HEK293 (cell line): ENCODE measurements at regions not wholly inside any gene's neighbourhood (a gene's known extent, or its start where the extent isn't known, plus 50 kb on each side); places are given as distances from the start of the nearest gene placed in this dataset.

Source experiments
- CTCF ChIA-PET: fragments of 350-600 bp; formaldehyde crosslinking; extraction: SDS; loops from one replicate; lab custom pipeline; 2021; ENCODE audit warnings: antibody characterized with exemption; lab: Yijun Ruan, JAX
- POLR2A ChIA-PET: fragments of 300-600 bp; formaldehyde crosslinking; extraction: SDS; loops from one replicate; lab custom pipeline; 2020; ENCODE audit warnings: antibody characterized with exemption, inconsistent platforms; lab: Yijun Ruan, JAX
- H3K27ac ChIP-seq: fragments of 200-500 bp; sonication (Bioruptor generic); 2 replicates; pipeline ENCODE4 v1.5.1; 2014; ENCODE audit warnings: low read depth, low read length, control low read depth, inconsistent platforms; ENCODE audit errors: extremely low read depth
- H3K36me3 ChIP-seq, 2 experiments: fragments of 200-500 bp in 1 of 2; sonication (Bioruptor generic) in 1 of 2; 1 replicate in 1 of 2; 2 replicates in 1 of 2; pipeline ENCODE4 v1.5.1; 2014 to 2017; ENCODE audit warnings: inconsistent platforms in 2 of 2, low read length in 2 of 2; ENCODE audit not compliant: control insufficient read depth in 2 of 2, insufficient read depth in 1 of 2
- H3K4me1 ChIP-seq: fragments of 200-500 bp; sonication (Bioruptor generic); 2 replicates; pipeline ENCODE4 v1.5.1; 2014; ENCODE audit warnings: mild to moderate bottlenecking, low read length, inconsistent platforms; ENCODE audit not compliant: control insufficient read depth, insufficient read depth
- H3K4me3 ChIP-seq: 2 replicates; pipeline ENCODE4 v1.5.1; 2011; ENCODE audit warnings: low read depth, mild to moderate bottlenecking, control low read depth, low read length, moderate library complexity
- H3K9me3 ChIP-seq: fragments of 200-500 bp; sonication (Bioruptor generic); 2 replicates; pipeline ENCODE4 v1.5.1; 2014; ENCODE audit warnings: low read depth, low read length, inconsistent platforms; ENCODE audit not compliant: control insufficient read depth, insufficient read depth
- EGR2 ChIP-seq: fragments of 450-650 bp; formaldehyde crosslinking; IDR thresholded peaks from 2 replicates; pipeline ENCODE4 v1.5.1; 2016; ENCODE audit warnings: low read depth, missing biosample characterization, missing genetic modification characterization
- HOXC10 ChIP-seq: sonication (generic); formaldehyde crosslinking; IDR thresholded peaks from 2 replicates; pipeline ENCODE4 v1.8.1; 2023; ENCODE audit warnings: mild to moderate bottlenecking, missing genetic modification reagents
- OVOL3 ChIP-seq: fragments of 450-650 bp; formaldehyde crosslinking; IDR thresholded peaks from 2 replicates; pipeline ENCODE4 v1.5.1; 2016; ENCODE audit warnings: missing biosample characterization, missing genetic modification characterization
- SCRT1 ChIP-seq: fragments of 450-650 bp; formaldehyde crosslinking; IDR thresholded peaks from 2 replicates; pipeline ENCODE4 v1.5.1; 2016; ENCODE audit warnings: missing biosample characterization, missing genetic modification characterization, borderline replicate concordance
- TRIM28 ChIP-seq: IDR thresholded peaks from 2 replicates; pipeline ENCODE4 v1.6.1; 2011; ENCODE audit warnings: low read length, control low read depth, borderline replicate concordance
- ZNF174 ChIP-seq: fragments of 450-650 bp; formaldehyde crosslinking; IDR thresholded peaks from 2 replicates; pipeline ENCODE4 v1.5.0; 2017; ENCODE audit warnings: missing biosample characterization, mild to moderate bottlenecking, missing genetic modification characterization
- ZNF274 ChIP-seq, 2 experiments: fragments of 200-500 bp in 1 of 2; fragments of 450-650 bp in 1 of 2; sonication (Bioruptor generic) in 1 of 2; formaldehyde crosslinking in 1 of 2; IDR thresholded peaks; 2 replicates each; pipeline versions ENCODE4 v1.5.1 to v1.6.1; 2014 to 2016; ENCODE audit warnings: borderline replicate concordance in 1 of 2, inconsistent platforms in 1 of 2, low read length in 1 of 2, missing biosample characterization in 1 of 2, missing genetic modification characterization in 1 of 2
- ZNF311 ChIP-seq: fragments of 450-650 bp; formaldehyde crosslinking; IDR thresholded peaks from 2 replicates; pipeline ENCODE4 v1.5.1; 2017; ENCODE audit warnings: missing biosample characterization, missing genetic modification characterization, borderline replicate concordance
- ZNF324 ChIP-seq: fragments of 450-650 bp; formaldehyde crosslinking; IDR thresholded peaks from 2 replicates; pipeline ENCODE4 v1.5.1; 2016; ENCODE audit warnings: missing biosample characterization, missing genetic modification characterization
- ZNF350 ChIP-seq: fragments of 450-650 bp; formaldehyde crosslinking; IDR thresholded peaks from 2 replicates; pipeline ENCODE4 v1.5.0; 2017; ENCODE audit warnings: missing biosample characterization, mild to moderate bottlenecking, missing genetic modification characterization
- ZNF354C ChIP-seq: fragments of 450-650 bp; formaldehyde crosslinking; IDR thresholded peaks from 2 replicates; pipeline ENCODE4 v1.5.1; 2016; ENCODE audit warnings: missing biosample characterization, missing genetic modification characterization, low read depth, borderline replicate concordance
- ZNF544 ChIP-seq: fragments of 450-650 bp; formaldehyde crosslinking; IDR thresholded peaks from 2 replicates; pipeline ENCODE4 v1.5.0; 2017; ENCODE audit warnings: missing biosample characterization, missing genetic modification characterization
- ZNF555 ChIP-seq: fragments of 450-650 bp; formaldehyde crosslinking; conservative IDR thresholded peaks from 2 replicates; pipeline ENCODE4 v1.5.1; 2017; ENCODE audit warnings: missing biosample characterization, mild to moderate bottlenecking, missing genetic modification characterization, inconsistent platforms
- ZNF596 ChIP-seq: fragments of 450-650 bp; IDR thresholded peaks from 2 replicates; pipeline ENCODE4 v1.5.0; 2018; ENCODE audit warnings: missing biosample characterization, mild to moderate bottlenecking, missing genetic modification characterization, moderate library complexity
- ZNF623 ChIP-seq: fragments of 450-650 bp; formaldehyde crosslinking; IDR thresholded peaks from 2 replicates; pipeline ENCODE4 v1.5.1; 2016; ENCODE audit warnings: missing biosample characterization, missing genetic modification characterization
- ZNF629 ChIP-seq: fragments of 450-650 bp; formaldehyde crosslinking; IDR thresholded peaks from 2 replicates; pipeline ENCODE4 v1.5.1; 2017; ENCODE audit warnings: missing biosample characterization, missing genetic modification characterization
- ZXDB ChIP-seq: fragments of 450-650 bp; formaldehyde crosslinking; IDR thresholded peaks from 2 replicates; pipeline ENCODE4 v1.5.1; 2016; ENCODE audit warnings: missing biosample characterization, missing genetic modification characterization
- TF ChIP-seq, protein P1 (sequence below): fragments of 450-650 bp; formaldehyde crosslinking; IDR thresholded peaks from 2 replicates; pipeline ENCODE4 v1.5.1; 2016; ENCODE audit warnings: missing biosample characterization, missing genetic modification characterization
- TF ChIP-seq, protein P2 (sequence below): fragments of 450-650 bp; formaldehyde crosslinking; IDR thresholded peaks from 2 replicates; pipeline ENCODE4 v1.5.1; 2016; ENCODE audit warnings: missing biosample characterization, missing genetic modification characterization
- TF ChIP-seq, protein P3 (sequence below): fragments of 450-650 bp; formaldehyde crosslinking; IDR thresholded peaks from 2 replicates; pipeline ENCODE4 v1.5.1; 2016; ENCODE audit warnings: missing biosample characterization, missing genetic modification characterization
- TF ChIP-seq, protein P4 (sequence below): fragments of 450-650 bp; formaldehyde crosslinking; IDR thresholded peaks from 2 replicates; pipeline ENCODE4 v1.5.1; 2016; ENCODE audit warnings: missing biosample characterization, missing genetic modification characterization
- TF ChIP-seq, protein P5 (sequence below): fragments of 450-650 bp; formaldehyde crosslinking; IDR thresholded peaks from 2 replicates; pipeline ENCODE4 v1.5.1; 2016; ENCODE audit warnings: missing biosample characterization, missing genetic modification characterization

DNA sequence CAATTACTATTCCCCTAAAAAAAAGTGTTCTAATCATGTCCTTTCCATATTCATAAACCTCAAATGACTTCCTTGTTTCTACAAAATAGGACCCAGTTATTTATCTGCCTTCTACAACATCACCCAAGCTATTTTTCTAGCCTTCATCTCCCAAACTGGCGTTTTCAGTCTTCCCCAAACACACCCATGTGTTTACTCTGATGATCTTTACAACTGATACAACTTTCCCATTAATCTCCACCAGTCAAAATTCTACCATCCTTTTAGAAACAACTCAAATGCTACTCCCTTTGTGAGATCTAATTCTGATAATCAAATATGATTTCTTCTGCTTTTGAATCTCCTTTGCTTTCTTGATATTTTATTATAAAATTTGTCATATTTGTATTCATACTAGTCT lies 114.5 kb downstream of the DUSP6 start (continued):
- TF ChIP-seq ZNF596 (no peak), EGR2 (tag by site-specific recombination) (no peak), ZNF350 (tag by site-specific recombination) (no peak)
- TF ChIP-seq, protein P1, sequence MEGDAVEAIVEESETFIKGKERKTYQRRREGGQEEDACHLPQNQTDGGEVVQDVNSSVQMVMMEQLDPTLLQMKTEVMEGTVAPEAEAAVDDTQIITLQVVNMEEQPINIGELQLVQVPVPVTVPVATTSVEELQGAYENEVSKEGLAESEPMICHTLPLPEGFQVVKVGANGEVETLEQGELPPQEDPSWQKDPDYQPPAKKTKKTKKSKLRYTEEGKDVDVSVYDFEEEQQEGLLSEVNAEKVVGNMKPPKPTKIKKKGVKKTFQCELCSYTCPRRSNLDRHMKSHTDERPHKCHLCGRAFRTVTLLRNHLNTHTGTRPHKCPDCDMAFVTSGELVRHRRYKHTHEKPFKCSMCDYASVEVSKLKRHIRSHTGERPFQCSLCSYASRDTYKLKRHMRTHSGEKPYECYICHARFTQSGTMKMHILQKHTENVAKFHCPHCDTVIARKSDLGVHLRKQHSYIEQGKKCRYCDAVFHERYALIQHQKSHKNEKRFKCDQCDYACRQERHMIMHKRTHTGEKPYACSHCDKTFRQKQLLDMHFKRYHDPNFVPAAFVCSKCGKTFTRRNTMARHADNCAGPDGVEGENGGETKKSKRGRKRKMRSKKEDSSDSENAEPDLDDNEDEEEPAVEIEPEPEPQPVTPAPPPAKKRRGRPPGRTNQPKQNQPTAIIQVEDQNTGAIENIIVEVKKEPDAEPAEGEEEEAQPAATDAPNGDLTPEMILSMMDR (tag by site-specific recombination), result no peak
- TF ChIP-seq, all 188 proteins: peak for 0

DNA sequence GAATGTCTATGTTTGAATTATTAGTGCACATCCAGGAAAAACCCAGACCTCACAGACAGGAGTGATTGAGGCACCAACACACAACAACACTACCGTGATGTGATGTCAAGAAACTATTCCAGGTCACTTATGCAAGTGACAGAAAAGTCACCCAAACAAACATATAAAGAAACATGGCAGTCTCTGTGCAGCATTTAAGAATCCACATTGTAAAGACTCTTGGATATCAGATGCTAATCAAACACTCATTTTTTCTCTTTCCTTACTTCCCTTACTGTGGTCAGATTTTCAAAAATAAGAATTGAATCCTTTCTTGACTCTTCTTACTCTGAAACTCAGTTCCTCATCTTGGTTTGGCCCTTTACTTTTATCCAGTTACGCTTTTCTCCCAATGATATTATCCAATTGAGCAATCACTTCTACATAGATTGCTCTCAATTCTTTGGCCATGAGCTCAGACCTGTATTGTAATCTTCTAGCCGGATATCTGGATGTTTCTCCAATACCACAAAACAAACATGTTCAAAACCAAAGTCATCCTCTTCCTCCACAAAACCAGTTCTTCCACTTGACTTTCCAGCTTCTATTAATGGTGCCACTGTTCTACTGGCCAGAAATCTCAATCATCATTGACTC lies 115.4 kb downstream of the DUSP6 start:
- ChIA-PET POLR2A (no interaction called here), CTCF (interaction anchor here (0.9 kb wide), 1 partner anchor 219 kb away, joined by 5 read pairs; no protein-coding TSS in a partner anchor)
- Histone ChIP-seq H3K4me3 (no peak overlapping the region), H3K9me3 (no peaks in the 10 kb centered on the region), H3K4me1 (no peaks in the 10 kb centered on the region), H3K27ac (no peak overlapping the region), H3K36me3 (no peaks in the 10 kb centered on the region)
- TF ChIP-seq ZNF354C (tag by site-specific recombination) (no peak), ZNF623 (tag by site-specific recombination) (no peak), OVOL3 (tag by site-specific recombination) (no peak), TRIM28 (no peak)
- TF ChIP-seq, protein P2, sequence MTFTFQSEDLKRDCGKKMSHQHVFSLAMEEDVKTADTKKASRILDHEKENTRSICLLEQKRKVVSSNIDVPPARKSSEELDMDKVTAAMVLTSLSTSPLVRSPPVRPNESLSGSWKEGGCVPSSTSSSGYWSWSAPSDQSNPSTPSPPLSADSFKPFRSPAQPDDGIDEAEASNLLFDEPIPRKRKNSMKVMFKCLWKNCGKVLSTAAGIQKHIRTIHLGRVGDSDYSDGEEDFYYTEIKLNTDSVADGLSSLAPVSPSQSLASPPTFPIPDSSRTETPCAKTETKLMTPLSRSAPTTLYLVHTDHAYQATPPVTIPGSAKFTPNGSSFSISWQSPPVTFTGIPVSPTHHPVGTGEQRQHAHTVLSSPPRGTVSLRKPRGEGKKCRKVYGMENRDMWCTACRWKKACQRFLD, result no peak

DNA sequence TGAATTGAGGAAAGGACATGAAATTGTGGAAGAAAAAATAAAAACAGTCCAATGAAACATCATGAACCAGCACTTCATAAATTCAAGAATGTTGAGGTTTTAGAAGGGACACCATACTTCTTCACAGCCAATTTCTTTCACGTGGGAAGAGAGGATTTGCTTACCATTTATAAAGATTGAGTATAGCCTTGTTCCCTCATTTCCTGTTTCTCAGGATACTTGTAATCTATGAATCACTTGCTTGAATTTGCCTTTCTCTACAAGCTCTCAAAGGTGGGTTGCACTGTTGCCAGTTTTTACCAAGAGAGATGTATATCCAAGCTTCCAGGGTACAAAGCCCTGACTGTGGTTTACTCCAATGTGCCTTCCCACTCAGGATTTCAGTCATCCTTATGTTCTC lies 116.1 kb downstream of the DUSP6 start:
- Histone ChIP-seq H3K4me1 (no peaks in the 10 kb centered on the region), H3K36me3 (no peaks in the 10 kb centered on the region), H3K27ac (no peak overlapping the region), H3K4me3 (no peak overlapping the region), H3K9me3 (no peaks in the 10 kb centered on the region)
- ChIA-PET POLR2A (no interaction called here), CTCF (interaction anchor here (0.6 kb wide), 1 partner anchor 61 kb away, joined by 3 read pairs; no protein-coding TSS in a partner anchor)
- TF ChIP-seq, protein P3, sequence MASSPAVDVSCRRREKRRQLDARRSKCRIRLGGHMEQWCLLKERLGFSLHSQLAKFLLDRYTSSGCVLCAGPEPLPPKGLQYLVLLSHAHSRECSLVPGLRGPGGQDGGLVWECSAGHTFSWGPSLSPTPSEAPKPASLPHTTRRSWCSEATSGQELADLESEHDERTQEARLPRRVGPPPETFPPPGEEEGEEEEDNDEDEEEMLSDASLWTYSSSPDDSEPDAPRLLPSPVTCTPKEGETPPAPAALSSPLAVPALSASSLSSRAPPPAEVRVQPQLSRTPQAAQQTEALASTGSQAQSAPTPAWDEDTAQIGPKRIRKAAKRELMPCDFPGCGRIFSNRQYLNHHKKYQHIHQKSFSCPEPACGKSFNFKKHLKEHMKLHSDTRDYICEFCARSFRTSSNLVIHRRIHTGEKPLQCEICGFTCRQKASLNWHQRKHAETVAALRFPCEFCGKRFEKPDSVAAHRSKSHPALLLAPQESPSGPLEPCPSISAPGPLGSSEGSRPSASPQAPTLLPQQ, result no peak
- no peak for TF ChIP-seq ZXDB (tag by site-specific recombination)
- TF ChIP-seq ZNF311 (tag by site-specific recombination), result no peak
- TF ChIP-seq ZNF555, result no peak
- TF ChIP-seq ZNF629 (tag by site-specific recombination), result no peak
- no peak for TF ChIP-seq HOXC10 (CRISPR knock-in tag)
- TF ChIP-seq, protein P4, sequence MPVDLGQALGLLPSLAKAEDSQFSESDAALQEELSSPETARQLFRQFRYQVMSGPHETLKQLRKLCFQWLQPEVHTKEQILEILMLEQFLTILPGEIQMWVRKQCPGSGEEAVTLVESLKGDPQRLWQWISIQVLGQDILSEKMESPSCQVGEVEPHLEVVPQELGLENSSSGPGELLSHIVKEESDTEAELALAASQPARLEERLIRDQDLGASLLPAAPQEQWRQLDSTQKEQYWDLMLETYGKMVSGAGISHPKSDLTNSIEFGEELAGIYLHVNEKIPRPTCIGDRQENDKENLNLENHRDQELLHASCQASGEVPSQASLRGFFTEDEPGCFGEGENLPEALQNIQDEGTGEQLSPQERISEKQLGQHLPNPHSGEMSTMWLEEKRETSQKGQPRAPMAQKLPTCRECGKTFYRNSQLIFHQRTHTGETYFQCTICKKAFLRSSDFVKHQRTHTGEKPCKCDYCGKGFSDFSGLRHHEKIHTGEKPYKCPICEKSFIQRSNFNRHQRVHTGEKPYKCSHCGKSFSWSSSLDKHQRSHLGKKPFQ (tag by site-specific recombination), result no peak
- no peak for TF ChIP-seq ZNF174 (tag by site-specific recombination)
- TF ChIP-seq SCRT1 (tag by site-specific recombination), result no peak
- no peak for TF ChIP-seq ZNF274 (IDR thresholded peaks at IDR 0.05; ENCODE audit: low read length)
- no peak for TF ChIP-seq ZNF274 (tag by site-specific recombination; IDR thresholded peaks at IDR 0.05; ENCODE audit: borderline replicate concordance)
- no peak for TF ChIP-seq ZNF544 (tag by site-specific recombination)
- no peak for TF ChIP-seq ZNF324 (tag by site-specific recombination)
- TF ChIP-seq, protein P5, sequence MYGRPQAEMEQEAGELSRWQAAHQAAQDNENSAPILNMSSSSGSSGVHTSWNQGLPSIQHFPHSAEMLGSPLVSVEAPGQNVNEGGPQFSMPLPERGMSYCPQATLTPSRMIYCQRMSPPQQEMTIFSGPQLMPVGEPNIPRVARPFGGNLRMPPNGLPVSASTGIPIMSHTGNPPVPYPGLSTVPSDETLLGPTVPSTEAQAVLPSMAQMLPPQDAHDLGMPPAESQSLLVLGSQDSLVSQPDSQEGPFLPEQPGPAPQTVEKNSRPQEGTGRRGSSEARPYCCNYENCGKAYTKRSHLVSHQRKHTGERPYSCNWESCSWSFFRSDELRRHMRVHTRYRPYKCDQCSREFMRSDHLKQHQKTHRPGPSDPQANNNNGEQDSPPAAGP (tag by site-specific recombination), result no peak
